Activated T-cell treated with anti-CD3 and anti-CD28 coated beads for 24 hours (primary cell): ENCODE measurements at regions not wholly inside any gene's neighbourhood (a gene's known extent, or its start where the extent isn't known, plus 50 kb on each side); places are given as distances from the start of the nearest gene placed in this dataset.

ENCODE experiments used
- DNase-seq: peaks from one replicate; pipeline ENCODE4 v3.0.0-alpha.2; 2020; ENCODE audit warnings: low read depth

DNA sequence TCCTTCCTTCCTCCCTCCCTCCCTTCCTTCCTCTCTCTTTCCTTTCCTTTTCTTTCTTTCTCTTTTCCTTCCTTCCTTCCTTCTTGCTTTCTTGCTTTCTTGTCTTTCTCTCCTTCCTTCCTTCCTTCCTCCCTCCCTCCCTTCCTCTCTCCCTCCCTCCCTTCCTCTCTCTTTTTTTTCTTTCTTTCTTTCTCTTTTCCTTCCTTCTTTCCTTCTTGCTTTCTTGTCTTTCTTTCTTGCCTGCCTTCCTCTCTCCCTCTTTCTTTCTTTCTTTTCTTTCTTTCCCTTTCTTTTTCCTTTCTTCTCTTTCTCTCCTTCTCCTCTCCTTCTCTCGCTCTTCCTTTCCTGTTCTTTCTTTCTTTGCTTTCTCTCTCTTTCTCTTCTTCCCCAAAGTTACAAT, 728.4 kb upstream of the ADAMTS5 start:
- no peak for DNase-seq

DNA sequence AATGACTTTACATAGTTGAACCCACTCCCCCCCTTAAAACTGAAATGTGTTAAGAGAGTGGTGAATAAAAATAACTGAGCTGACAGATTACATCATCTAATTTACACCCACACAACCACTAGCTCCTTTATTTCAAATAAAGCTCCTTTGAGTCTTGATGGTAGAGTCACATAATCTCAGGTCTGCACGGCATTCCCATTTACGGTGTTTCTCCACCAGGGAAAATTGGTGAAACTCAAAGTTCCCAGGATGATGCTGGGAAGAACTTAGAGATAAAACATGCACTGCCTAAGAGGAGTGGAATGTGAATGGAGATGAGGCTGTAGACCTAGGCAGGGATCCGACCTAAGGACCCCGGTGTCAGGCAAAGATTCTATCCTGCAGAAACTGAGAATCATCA, 727.8 kb upstream of the ADAMTS5 start:
- DNase-seq, result no peak

GRCh38 chr21:27693376-27693775, 726.5 kb upstream of the ADAMTS5 start:
- DNase-seq, result no peak

DNA sequence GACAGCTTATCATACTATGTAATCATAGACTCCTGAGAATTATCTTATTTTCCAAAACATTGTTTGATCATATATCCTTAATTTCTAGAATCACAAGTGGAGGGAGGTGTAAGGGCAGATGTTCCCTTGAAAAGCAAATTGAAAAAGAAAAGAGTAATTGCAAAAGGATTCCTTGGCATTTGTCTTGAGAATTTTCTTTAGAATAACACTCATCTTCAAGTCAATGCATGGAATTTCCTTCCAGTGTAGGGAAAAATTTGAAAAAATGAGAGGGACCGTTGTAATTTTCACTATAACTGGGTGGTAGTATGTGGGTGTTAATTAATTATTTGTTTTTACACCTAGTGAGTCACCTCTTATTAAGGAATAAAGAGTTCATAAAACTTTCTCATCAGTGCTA, 724.6 kb upstream of the ADAMTS5 start:
- DNase-seq, result no peak

GRCh38 chr21:27691006-27691405, 724.1 kb upstream of the ADAMTS5 start:
- no peak for DNase-seq

DNA sequence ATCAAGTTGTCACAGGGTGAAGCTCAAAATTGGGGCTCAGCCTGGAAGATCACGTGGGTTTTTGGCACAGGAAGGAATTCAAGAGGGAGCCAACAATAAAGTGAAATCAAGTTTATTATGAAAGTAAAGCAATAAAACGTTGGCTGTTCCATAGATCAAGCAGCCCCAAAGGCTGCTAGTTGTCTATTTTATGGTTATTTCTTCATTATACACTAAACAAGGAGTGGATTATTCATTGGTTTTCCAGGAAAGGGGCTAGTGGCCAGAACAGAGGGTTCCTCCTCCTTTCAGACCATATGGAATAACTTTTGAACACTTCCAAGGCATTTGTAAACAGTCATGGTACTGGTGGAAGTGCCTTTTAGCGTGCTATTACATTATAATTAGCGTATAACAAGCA, 723.5 kb upstream of the ADAMTS5 start:
- DNase-seq, result no peak

GRCh38 chr21:27688773-27689172, 721.9 kb upstream of the ADAMTS5 start:
- DNase-seq, result no peak

DNA sequence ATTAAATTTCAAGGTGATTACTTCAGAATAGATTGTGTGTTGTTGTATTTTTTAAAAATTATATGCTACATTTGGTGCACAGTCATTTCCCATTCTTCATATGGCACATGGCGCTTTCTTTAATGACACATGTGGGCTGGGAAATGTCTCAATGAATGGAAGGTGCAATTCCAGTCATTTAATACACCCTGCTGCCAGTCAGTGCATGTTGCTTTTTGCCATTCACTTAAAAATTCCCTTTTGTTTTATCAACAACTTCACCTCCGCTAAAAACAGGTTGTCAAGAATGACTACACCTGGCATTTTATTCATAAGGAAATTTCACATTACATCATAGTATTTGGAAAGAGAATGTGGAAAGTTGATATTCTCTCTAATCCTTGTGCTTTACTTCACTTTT, 716.4 kb upstream of the ADAMTS5 start:
- no peak for DNase-seq

DNA sequence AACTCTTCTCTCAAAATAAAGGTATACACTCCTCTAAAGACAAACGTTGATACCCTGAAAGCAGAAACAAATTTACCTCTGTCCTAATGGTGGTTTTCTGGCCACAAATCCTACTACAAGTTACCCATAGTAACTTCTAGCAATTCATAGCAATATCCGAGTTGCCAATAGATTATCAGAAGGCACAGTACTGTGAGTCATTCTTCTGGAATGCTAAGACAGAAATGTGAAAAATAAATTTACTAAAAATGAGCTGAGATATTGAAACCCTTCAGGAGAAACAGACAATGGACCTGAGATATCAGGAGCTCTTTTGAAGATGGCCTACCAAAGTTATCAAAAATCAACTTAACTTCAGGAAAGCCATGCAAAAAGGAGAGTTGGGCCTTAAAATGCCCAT, 715.0 kb upstream of the ADAMTS5 start:
- no peak for DNase-seq

- DNase-seq, result no peak
Observed at GRCh38 chr21:27681038-27681437, 714.1 kb upstream of the ADAMTS5 start.

GRCh38 chr21:27680181-27680580, 713.3 kb upstream of the ADAMTS5 start:
- DNase-seq, result no peak

DNA sequence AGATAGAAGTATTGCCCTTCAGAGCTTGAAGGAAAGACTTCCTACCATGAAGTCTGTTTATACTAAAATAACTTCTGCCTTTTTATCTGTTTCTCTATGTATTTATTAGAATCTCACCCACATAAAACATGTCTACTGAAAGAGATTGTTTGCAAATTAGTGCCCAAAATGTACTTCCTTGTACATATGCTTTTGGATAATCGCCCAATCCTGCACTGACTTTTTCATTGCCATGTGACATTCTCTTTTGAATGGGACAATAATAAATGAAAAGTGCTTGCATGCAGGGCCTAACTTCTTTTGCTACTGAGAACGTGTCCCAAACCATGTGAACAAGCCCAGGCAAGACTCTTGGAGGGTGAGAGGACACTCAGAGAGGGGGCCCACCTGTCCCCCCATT, 711.6 kb upstream of the ADAMTS5 start:
- no peak for DNase-seq

DNA sequence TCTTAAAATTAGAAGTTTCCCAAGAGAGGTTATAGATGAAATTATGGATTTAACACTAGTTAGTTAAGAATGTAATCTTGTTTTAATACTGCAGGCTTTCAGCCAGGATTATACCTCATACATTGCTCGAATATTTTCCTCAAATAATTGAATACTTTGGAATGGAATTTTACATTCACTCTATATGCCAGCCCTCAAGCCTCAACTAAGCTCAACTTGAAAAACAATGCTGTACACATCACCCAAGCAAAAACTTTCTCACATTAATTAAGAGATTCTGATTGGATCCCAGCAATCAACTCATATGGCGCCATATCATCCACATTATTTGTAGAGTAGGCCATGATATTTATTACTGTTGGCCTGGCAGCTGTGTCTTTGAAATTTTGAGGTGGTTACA, 710.7 kb upstream of the ADAMTS5 start:
- DNase-seq, result no peak

- DNase-seq, result no peak
Observed at GRCh38 chr21:27675306-27675705, 708.4 kb upstream of the ADAMTS5 start.

GRCh38 chr21:27674041-27674615, 707.2 kb upstream of the ADAMTS5 start:
- DNase-seq, result no peak

DNA sequence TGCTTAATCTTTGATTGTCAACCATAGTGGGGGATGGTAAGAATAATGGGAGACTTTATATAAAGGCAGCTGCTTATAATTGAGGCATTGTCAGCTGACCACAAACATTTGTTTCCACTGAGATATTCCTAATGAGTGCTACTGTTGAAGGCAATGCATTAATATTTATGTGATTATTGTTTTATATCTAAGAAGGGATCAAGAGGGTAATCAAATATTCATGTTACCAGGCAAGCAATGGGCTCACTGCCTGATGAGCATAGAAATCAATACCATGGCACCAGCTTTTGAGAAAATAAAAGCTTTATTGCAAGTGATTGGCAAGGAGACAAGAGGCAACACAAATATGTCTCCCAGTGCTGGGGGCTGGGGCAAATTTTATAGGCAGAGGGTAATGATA, 706.7 kb upstream of the ADAMTS5 start:
- no peak for DNase-seq

GRCh38 chr21:27671207-27671606, 704.3 kb upstream of the ADAMTS5 start:
- no peak for DNase-seq

DNA sequence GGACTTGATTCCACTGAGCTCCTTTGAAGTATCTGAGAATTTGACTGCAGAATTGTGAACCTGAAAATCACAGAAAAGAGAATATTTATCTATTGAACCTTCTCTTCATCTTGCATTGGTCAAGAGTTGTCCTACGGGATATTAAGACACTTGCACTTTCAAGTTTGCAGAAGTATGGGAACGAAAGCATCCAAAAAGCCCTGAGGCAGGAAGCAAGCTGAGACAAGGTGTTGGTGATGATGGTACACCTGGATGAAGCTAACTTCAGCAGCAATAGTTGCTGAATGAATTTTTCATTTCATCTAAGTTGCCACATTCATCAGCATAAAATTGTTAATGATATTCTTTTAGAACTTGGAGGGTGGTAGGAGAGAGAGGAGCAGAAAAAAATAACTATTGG, 686.6 kb upstream of the ADAMTS5 start:
- DNase-seq, result no peak

DNA sequence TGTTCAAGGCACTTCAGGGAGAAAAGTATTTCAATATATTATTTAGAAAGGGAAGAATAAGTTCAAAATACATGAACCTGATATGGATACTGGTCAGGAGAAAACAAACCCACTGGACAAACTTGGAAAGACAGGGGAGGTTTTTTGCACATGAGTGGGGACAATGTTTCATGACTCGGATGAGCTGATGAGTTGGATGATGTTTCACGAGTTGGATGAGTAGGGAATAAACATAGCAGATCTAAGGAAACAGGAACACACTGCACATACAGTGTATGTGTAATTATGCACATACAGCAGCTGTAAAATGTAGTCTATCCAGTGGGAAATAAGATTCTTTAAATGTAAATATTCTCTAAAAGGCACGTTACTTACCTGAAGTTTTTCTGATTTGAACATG, 682.9 kb upstream of the ADAMTS5 start:
- DNase-seq, result no peak

GRCh38 chr21:27649323-27649722, 682.4 kb upstream of the ADAMTS5 start:
- DNase-seq, result no peak

- DNase-seq, result no peak
Observed at GRCh38 chr21:27648560-27648959, 681.7 kb upstream of the ADAMTS5 start.

GRCh38 chr21:27647921-27648320, 681.0 kb upstream of the ADAMTS5 start:
- no peak for DNase-seq

- DNase-seq, result no peak
Observed at GRCh38 chr21:27647401-27647800, 680.5 kb upstream of the ADAMTS5 start.

DNA sequence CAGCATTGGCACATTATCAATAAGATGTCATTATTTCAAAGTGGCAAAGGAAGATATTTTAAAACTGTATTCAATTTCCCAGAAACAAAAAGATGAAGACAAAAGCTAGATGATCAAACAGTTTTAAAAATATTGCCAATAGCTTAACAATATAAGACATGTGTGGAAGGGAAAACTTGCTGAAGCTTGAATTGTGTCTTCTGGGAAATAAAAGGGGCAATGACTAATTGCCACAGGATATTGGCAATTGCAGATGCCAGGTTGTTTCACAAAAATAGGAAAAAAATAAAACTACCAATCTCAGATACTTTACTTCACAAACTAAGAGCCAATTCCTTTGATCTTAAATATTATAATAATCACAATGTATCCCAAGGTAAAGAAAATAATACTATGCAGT, 679.8 kb upstream of the ADAMTS5 start:
- DNase-seq, result no peak

GRCh38 chr21:27646056-27646455, 679.2 kb upstream of the ADAMTS5 start:
- DNase-seq, result no peak
